ENCODE measurements at regions not wholly inside any gene's neighbourhood (a gene's known extent, or its start where the extent isn't known, plus 50 kb on each side); places are given as distances from the start of the nearest gene placed in this dataset.
"Not testable (repeated sequence)": the region's sequence is repeated elsewhere in the genome, so short reads cannot be mapped to it uniquely, and the experiment has no call there.

- DNase-seq (ENCODE audit: low read depth) = not testable (repeated sequence)
These were observed 296.6 kb upstream of the NBPF12 start for GRCh38 chr1:146641534-146641933.

- not testable (repeated sequence) for DNase-seq (ENCODE audit: low read depth)
These were observed 297.5 kb upstream of the NBPF12 start for GRCh38 chr1:146640671-146641070.

GRCh38 chr1:146630302-146630701, 307.8 kb upstream of the NBPF12 start:
- DNase-seq (ENCODE audit: low read depth) = not testable (repeated sequence)

GRCh38 chr1:146618582-146618981, 319.5 kb upstream of the NBPF12 start:
- DNase-seq (ENCODE audit: low read depth) = not testable (repeated sequence)

GRCh38 chr1:146604681-146605080, 333.4 kb upstream of the NBPF12 start:
- not testable (repeated sequence) for DNase-seq (ENCODE audit: low read depth)

- DNase-seq (ENCODE audit: low read depth) = not testable (repeated sequence)
These were observed 337.3 kb upstream of the NBPF12 start for GRCh38 chr1:146600720-146601307.

GRCh38 chr1:146599906-146600305, 338.2 kb upstream of the NBPF12 start:
- not testable (repeated sequence) for DNase-seq (ENCODE audit: low read depth)

GRCh38 chr1:146581229-146581628, 352.4 kb upstream of the NOTCH2NLA start:
- DNase-seq (ENCODE audit: low read depth) = not testable (repeated sequence)

GRCh38 chr1:146567541-146567940, 338.7 kb upstream of the NOTCH2NLA start:
- DNase-seq (ENCODE audit: low read depth) = not testable (repeated sequence)

GRCh38 chr1:146558032-146558431, 329.2 kb upstream of the NOTCH2NLA start:
- not testable (repeated sequence) for DNase-seq (ENCODE audit: low read depth)

- DNase-seq (ENCODE audit: low read depth) = not testable (repeated sequence)
These were observed 327.6 kb upstream of the NOTCH2NLA start for GRCh38 chr1:146556405-146556804.

- DNase-seq (ENCODE audit: low read depth) = not testable (repeated sequence)
These were observed 323.6 kb upstream of the NOTCH2NLA start for GRCh38 chr1:146552414-146552813.

GRCh38 chr1:146548684-146549083, 319.9 kb upstream of the NOTCH2NLA start:
- DNase-seq (ENCODE audit: low read depth) = not testable (repeated sequence)

GRCh38 chr1:146546189-146546588, 317.4 kb upstream of the NOTCH2NLA start:
- not testable (repeated sequence) for DNase-seq (ENCODE audit: low read depth)

- DNase-seq (ENCODE audit: low read depth) = not testable (repeated sequence)
These were observed 309.1 kb upstream of the NOTCH2NLA start for GRCh38 chr1:146537775-146538373.

- not testable (repeated sequence) for DNase-seq (ENCODE audit: low read depth)
These were observed 307.2 kb upstream of the NOTCH2NLA start for GRCh38 chr1:146536028-146536427.

- not testable (repeated sequence) for DNase-seq (ENCODE audit: low read depth)
These were observed 306.8 kb upstream of the NOTCH2NLA start for GRCh38 chr1:146535575-146535974.

GRCh38 chr1:146530958-146531357, 302.1 kb upstream of the NOTCH2NLA start:
- not testable (repeated sequence) for DNase-seq (ENCODE audit: low read depth)

- not testable (repeated sequence) for DNase-seq (ENCODE audit: low read depth)
These were observed 294.0 kb upstream of the NOTCH2NLA start for GRCh38 chr1:146522812-146523211.

GRCh38 chr1:146522345-146522744, 293.5 kb upstream of the NOTCH2NLA start:
- DNase-seq (ENCODE audit: low read depth) = not testable (repeated sequence)

- not testable (repeated sequence) for DNase-seq (ENCODE audit: low read depth)
These were observed 293.0 kb upstream of the NOTCH2NLA start for GRCh38 chr1:146521804-146522203.

GRCh38 chr1:146513754-146514153, 284.9 kb upstream of the NOTCH2NLA start:
- DNase-seq (ENCODE audit: low read depth) = not testable (repeated sequence)

- DNase-seq (ENCODE audit: low read depth) = not testable (repeated sequence)
These were observed 282.4 kb upstream of the NOTCH2NLA start for GRCh38 chr1:146511047-146511777.

Data from iris pigment epithelial cell (primary cell).